HEK293 (cell line): ENCODE measurements at regions not wholly inside any gene's neighbourhood (a gene's known extent, or its start where the extent isn't known, plus 50 kb on each side); places are given as distances from the start of the nearest gene placed in this dataset.

Source experiments
- CTCF ChIA-PET: fragments of 350-600 bp; formaldehyde crosslinking; extraction: SDS; loops from one replicate; lab custom pipeline; 2021; ENCODE audit warnings: antibody characterized with exemption; lab: Yijun Ruan, JAX
- POLR2A ChIA-PET: fragments of 300-600 bp; formaldehyde crosslinking; extraction: SDS; loops from one replicate; lab custom pipeline; 2020; ENCODE audit warnings: antibody characterized with exemption, inconsistent platforms; lab: Yijun Ruan, JAX
- H3K27ac ChIP-seq: fragments of 200-500 bp; sonication (Bioruptor generic); 2 replicates; pipeline ENCODE4 v1.5.1; 2014; ENCODE audit warnings: low read depth, low read length, control low read depth, inconsistent platforms; ENCODE audit errors: extremely low read depth
- H3K36me3 ChIP-seq, 2 experiments: fragments of 200-500 bp in 1 of 2; sonication (Bioruptor generic) in 1 of 2; 1 replicate in 1 of 2; 2 replicates in 1 of 2; pipeline ENCODE4 v1.5.1; 2014 to 2017; ENCODE audit warnings: inconsistent platforms in 2 of 2, low read length in 2 of 2; ENCODE audit not compliant: control insufficient read depth in 2 of 2, insufficient read depth in 1 of 2
- H3K4me1 ChIP-seq: fragments of 200-500 bp; sonication (Bioruptor generic); 2 replicates; pipeline ENCODE4 v1.5.1; 2014; ENCODE audit warnings: mild to moderate bottlenecking, low read length, inconsistent platforms; ENCODE audit not compliant: control insufficient read depth, insufficient read depth
- H3K4me3 ChIP-seq: 2 replicates; pipeline ENCODE4 v1.5.1; 2011; ENCODE audit warnings: low read depth, mild to moderate bottlenecking, control low read depth, low read length, moderate library complexity
- H3K9me3 ChIP-seq: fragments of 200-500 bp; sonication (Bioruptor generic); 2 replicates; pipeline ENCODE4 v1.5.1; 2014; ENCODE audit warnings: low read depth, low read length, inconsistent platforms; ENCODE audit not compliant: control insufficient read depth, insufficient read depth
- BCL11B ChIP-seq: fragments of 450-650 bp; formaldehyde crosslinking; IDR thresholded peaks from 2 replicates; pipeline ENCODE4 v1.5.1; 2016; ENCODE audit warnings: low read depth, missing biosample characterization, missing genetic modification characterization
- OSR2 ChIP-seq: fragments of 450-650 bp; formaldehyde crosslinking; IDR thresholded peaks from 2 replicates; pipeline ENCODE4 v1.5.1; 2016; ENCODE audit warnings: missing biosample characterization, missing genetic modification characterization
- SETDB1 ChIP-seq: IDR thresholded peaks from one replicate; pipeline ENCODE4 v1.6.1; 2017; ENCODE audit warnings: mild to moderate bottlenecking, low read length, moderate library complexity, mixed read lengths; ENCODE audit not compliant: insufficient read length
- TRIM28 ChIP-seq: IDR thresholded peaks from 2 replicates; pipeline ENCODE4 v1.6.1; 2011; ENCODE audit warnings: low read length, control low read depth, borderline replicate concordance
- ZNF114 ChIP-seq: fragments of 450-650 bp; formaldehyde crosslinking; IDR thresholded peaks from 2 replicates; pipeline ENCODE4 v1.5.0; 2017; ENCODE audit warnings: missing biosample characterization, missing genetic modification characterization
- ZNF157 ChIP-seq: fragments of 450-650 bp; formaldehyde crosslinking; IDR thresholded peaks from 2 replicates; pipeline ENCODE4 v1.5.1; 2016; ENCODE audit warnings: missing biosample characterization, missing genetic modification characterization
- ZNF174 ChIP-seq: fragments of 450-650 bp; formaldehyde crosslinking; IDR thresholded peaks from 2 replicates; pipeline ENCODE4 v1.5.0; 2017; ENCODE audit warnings: missing biosample characterization, mild to moderate bottlenecking, missing genetic modification characterization
- ZNF184 ChIP-seq: fragments of 450-650 bp; IDR thresholded peaks from 2 replicates; pipeline ENCODE4 v1.5.1; 2018; ENCODE audit warnings: missing biosample characterization, mild to moderate bottlenecking, missing genetic modification characterization
- ZNF202 ChIP-seq: fragments of 450-650 bp; formaldehyde crosslinking; IDR thresholded peaks from 2 replicates; pipeline ENCODE4 v1.5.1; 2016; ENCODE audit warnings: missing biosample characterization, missing genetic modification characterization, borderline replicate concordance
- ZNF239 ChIP-seq: fragments of 450-650 bp; formaldehyde crosslinking; IDR thresholded peaks from 2 replicates; pipeline ENCODE4 v1.5.1; 2016; ENCODE audit warnings: missing biosample characterization, missing genetic modification characterization
- ZNF37A ChIP-seq: fragments of 450-650 bp; IDR thresholded peaks from 2 replicates; pipeline ENCODE4 v1.5.1; 2018; ENCODE audit warnings: missing biosample characterization, missing genetic modification characterization
- ZNF473 ChIP-seq: fragments of 450-650 bp; formaldehyde crosslinking; IDR thresholded peaks from 2 replicates; pipeline ENCODE4 v1.5.1; 2017; ENCODE audit warnings: missing biosample characterization, missing genetic modification characterization
- ZNF514 ChIP-seq: fragments of 450-650 bp; formaldehyde crosslinking; IDR thresholded peaks from 2 replicates; pipeline ENCODE4 v1.5.1; 2016; ENCODE audit warnings: missing biosample characterization, missing genetic modification characterization
- ZNF530 ChIP-seq: fragments of 450-650 bp; formaldehyde crosslinking; IDR thresholded peaks from 2 replicates; pipeline ENCODE4 v1.5.1; 2016; ENCODE audit warnings: low read depth, missing biosample characterization, missing genetic modification characterization
- ZNF596 ChIP-seq: fragments of 450-650 bp; IDR thresholded peaks from 2 replicates; pipeline ENCODE4 v1.5.0; 2018; ENCODE audit warnings: missing biosample characterization, mild to moderate bottlenecking, missing genetic modification characterization, moderate library complexity
- ZNF623 ChIP-seq: fragments of 450-650 bp; formaldehyde crosslinking; IDR thresholded peaks from 2 replicates; pipeline ENCODE4 v1.5.1; 2016; ENCODE audit warnings: missing biosample characterization, missing genetic modification characterization
- ZNF776 ChIP-seq: fragments of 450-650 bp; formaldehyde crosslinking; IDR thresholded peaks from 2 replicates; pipeline ENCODE4 v1.5.0; 2017; ENCODE audit warnings: missing biosample characterization, missing genetic modification characterization, borderline replicate concordance
- ZNF792 ChIP-seq: fragments of 450-650 bp; formaldehyde crosslinking; IDR thresholded peaks from 2 replicates; pipeline ENCODE4 v1.5.1; 2016; ENCODE audit warnings: missing biosample characterization, missing genetic modification characterization
- ZNF843 ChIP-seq: fragments of 450-650 bp; formaldehyde crosslinking; IDR thresholded peaks from 2 replicates; pipeline ENCODE4 v1.5.1; 2016; ENCODE audit warnings: missing biosample characterization, missing genetic modification characterization
- ZSCAN18 ChIP-seq: fragments of 450-650 bp; formaldehyde crosslinking; IDR thresholded peaks from 2 replicates; pipeline ENCODE4 v1.5.1; 2016; ENCODE audit warnings: missing biosample characterization, missing genetic modification characterization
- TF ChIP-seq, protein P1 (sequence below): fragments of 450-650 bp; formaldehyde crosslinking; IDR thresholded peaks from 2 replicates; pipeline ENCODE4 v1.5.1; 2016; ENCODE audit warnings: missing biosample characterization, missing genetic modification characterization
- TF ChIP-seq, protein P2 (sequence below): fragments of 450-650 bp; formaldehyde crosslinking; IDR thresholded peaks from 2 replicates; pipeline ENCODE4 v1.5.1; 2017; ENCODE audit warnings: missing biosample characterization, missing genetic modification characterization

- TF ChIP-seq ZNF157 (tag by site-specific recombination) (no peak), ZNF202 (tag by site-specific recombination) (no peak), ZNF776 (tag by site-specific recombination) (no peak), ZNF530 (tag by site-specific recombination) (no peak), TRIM28 (no peak), OSR2 (no peak), ZNF37A (tag by site-specific recombination) (no peak), ZNF596 (no peak), ZNF623 (tag by site-specific recombination) (no peak)
These were observed 100.8 kb upstream of the TFPI start (continued) for GRCh38 chr2:187655001-187655400.

DNA sequence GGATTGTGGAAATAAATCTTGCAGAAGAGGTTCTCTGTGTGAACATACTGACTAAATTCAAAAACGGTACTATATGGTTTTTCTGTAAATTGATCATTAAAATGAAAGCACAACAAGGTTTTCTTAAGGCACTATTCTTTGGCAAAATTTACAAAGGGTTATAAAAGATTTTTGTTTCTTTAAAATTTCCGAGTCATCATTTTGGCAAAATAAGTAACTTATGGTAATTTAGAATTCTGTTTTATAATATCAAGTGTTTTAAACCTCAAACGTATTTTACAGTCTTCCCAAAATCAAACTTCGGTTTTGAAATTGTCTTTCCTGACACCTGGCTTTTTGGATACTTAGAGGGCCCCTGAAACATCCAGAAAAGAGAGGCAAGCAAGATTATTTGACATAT lies 101.9 kb upstream of the TFPI start:
- no peak overlapping the region for H3K4me3 ChIP-seq
- TF ChIP-seq ZNF473 (tag by site-specific recombination) (no peak), ZNF843 (tag by site-specific recombination) (no peak), BCL11B (tag by site-specific recombination) (no peak), ZNF174 (tag by site-specific recombination) (no peak), SETDB1 (no peak), ZNF239 (tag by site-specific recombination) (no peak), ZNF792 (tag by site-specific recombination) (no peak), ZSCAN18 (no peak), ZNF514 (tag by site-specific recombination) (no peak), OSR2 (no peak), ZNF184 (no peak), ZNF114 (tag by site-specific recombination) (no peak)
- TF ChIP-seq, protein P1, sequence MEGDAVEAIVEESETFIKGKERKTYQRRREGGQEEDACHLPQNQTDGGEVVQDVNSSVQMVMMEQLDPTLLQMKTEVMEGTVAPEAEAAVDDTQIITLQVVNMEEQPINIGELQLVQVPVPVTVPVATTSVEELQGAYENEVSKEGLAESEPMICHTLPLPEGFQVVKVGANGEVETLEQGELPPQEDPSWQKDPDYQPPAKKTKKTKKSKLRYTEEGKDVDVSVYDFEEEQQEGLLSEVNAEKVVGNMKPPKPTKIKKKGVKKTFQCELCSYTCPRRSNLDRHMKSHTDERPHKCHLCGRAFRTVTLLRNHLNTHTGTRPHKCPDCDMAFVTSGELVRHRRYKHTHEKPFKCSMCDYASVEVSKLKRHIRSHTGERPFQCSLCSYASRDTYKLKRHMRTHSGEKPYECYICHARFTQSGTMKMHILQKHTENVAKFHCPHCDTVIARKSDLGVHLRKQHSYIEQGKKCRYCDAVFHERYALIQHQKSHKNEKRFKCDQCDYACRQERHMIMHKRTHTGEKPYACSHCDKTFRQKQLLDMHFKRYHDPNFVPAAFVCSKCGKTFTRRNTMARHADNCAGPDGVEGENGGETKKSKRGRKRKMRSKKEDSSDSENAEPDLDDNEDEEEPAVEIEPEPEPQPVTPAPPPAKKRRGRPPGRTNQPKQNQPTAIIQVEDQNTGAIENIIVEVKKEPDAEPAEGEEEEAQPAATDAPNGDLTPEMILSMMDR (tag by site-specific recombination), result no peak
- TF ChIP-seq, protein P2, sequence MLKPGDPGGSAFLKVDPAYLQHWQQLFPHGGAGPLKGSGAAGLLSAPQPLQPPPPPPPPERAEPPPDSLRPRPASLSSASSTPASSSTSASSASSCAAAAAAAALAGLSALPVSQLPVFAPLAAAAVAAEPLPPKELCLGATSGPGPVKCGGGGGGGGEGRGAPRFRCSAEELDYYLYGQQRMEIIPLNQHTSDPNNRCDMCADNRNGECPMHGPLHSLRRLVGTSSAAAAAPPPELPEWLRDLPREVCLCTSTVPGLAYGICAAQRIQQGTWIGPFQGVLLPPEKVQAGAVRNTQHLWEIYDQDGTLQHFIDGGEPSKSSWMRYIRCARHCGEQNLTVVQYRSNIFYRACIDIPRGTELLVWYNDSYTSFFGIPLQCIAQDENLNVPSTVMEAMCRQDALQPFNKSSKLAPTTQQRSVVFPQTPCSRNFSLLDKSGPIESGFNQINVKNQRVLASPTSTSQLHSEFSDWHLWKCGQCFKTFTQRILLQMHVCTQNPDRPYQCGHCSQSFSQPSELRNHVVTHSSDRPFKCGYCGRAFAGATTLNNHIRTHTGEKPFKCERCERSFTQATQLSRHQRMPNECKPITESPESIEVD (tag by site-specific recombination), result no peak
- H3K9me3 ChIP-seq, result no peaks in the 10 kb centered on the region
- H3K36me3 ChIP-seq, result no peaks in the 10 kb centered on the region
- POLR2A ChIA-PET, result no interaction called here
- H3K4me1 ChIP-seq, result no peaks in the 10 kb centered on the region
- no peak overlapping the region for H3K27ac ChIP-seq
- CTCF ChIA-PET, result interaction anchor here (0.8 kb wide), 1 partner anchor 1516 kb away, joined by 3 read pairs; no protein-coding TSS in a partner anchor
